NCI-H1092 (cell line): ENCODE measurements at regions not wholly inside any gene's neighbourhood (a gene's known extent, or its start where the extent isn't known, plus 50 kb on each side); places are given as distances from the start of the nearest gene placed in this dataset.
"Not testable (repeated sequence)": the region's sequence is repeated elsewhere in the genome, so short reads cannot be mapped to it uniquely, and the experiment has no call there.

ENCODE experiments used
- DNase-seq: peaks from one replicate; lab custom pipeline; 2025; lab: John Stamatoyannopoulos, UW

DNA sequence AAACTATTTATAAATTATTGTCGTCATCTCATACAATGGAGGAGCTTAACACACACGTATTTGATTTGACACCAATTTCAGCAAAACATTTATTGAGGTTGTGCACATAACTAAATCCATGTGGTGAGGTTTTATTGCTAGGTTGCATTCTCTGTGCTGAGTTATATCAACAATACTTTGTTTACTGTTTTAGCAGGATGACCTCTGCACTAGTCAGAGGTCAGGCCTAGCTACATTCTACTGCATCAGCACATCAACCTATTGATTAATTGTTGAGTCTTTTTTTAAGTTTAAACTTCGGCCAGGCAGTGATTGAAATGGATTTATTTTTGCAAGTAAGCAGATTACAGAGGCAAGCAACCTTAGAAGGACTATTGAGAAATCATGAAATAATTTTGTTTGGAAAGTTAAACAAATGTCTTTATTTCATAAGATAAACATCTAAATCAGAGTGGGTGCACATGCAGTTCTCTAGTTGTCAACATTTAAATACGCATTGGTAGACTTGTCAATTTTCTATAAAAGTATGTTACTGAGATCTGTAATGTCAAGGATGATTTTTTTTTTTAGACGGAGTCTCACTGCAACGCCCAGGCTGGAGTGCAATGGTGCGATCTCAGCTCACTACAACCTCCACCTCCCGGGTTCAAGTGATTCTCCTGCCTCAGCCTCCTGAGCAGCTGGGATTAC lies 75.2 kb upstream of the CD28 start:
- DNase-seq, result no peak

DNA sequence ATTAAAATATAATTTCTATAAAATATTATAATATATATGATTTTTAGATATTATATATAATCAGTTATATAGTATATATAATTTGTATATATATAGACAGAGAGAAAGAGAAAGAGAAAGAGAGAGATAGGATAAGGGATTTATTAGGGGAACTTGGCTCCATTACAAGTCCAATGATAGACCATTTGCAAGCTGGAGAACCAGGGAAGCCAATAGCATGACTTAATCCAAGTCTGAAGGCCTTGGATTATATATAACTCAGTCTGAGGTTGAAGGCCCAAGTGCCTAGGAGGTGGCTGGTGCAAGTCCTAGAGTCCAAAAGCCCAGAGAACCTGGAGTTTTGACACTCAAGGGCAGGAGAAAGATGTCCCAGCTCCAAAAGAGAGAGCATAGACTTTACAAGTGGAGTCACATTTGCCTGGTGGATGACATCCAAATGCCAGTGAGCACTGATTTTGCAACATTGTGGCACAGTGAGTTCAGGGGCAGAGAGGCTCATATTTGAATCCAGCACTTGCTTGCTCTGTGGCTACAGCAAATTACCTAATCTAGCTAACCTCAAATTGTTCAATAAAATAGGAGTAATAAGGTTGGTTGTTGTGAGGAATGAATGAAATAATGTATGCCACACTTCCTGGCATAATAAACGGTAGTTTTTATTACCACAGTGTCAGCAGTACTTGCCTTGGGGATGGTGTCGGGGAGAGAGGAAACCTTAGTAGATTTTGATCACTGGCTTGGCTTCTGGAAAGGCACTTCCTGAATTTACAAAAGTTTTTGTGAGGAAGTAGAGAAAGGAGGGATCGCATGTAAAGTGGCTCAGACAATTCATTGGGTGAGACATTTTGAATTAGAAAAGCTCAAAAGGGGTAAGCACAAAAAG lies 69.6 kb upstream of the CD28 start:
- no peak for DNase-seq

DNA sequence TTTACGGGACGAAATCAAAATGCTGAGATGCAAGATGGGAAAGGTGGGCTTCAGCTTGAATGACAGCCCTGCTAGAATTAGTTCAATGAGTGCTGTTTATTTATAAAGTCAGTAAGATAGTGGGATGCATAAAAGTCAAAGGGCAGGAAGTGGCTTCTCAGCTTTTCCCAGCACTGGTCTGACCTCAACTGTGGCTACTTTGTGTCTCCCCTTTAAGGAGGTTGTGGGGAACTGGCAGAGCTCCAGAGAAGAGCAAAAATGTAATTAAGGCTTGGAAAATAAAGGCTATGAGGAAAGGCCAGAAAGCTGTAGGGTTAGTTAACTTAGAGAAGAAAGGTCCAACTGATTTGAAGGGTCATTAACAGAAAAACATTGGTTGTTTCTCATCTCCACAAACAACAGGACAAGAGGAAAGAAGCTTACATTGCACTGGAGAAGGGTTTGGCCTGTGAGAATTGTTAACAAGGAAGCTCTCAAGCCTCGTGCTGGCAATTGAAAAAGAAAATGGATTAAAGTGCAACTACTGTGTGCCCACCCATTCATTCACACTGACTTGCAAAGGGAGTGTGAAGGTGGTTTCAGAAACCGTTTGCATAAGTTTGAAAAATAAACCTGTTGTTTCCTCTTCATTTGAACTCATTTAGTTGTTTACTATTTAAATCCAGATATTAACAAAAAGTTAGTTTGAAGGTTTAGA lies 68.8 kb upstream of the CD28 start:
- DNase-seq, result no peak

DNA sequence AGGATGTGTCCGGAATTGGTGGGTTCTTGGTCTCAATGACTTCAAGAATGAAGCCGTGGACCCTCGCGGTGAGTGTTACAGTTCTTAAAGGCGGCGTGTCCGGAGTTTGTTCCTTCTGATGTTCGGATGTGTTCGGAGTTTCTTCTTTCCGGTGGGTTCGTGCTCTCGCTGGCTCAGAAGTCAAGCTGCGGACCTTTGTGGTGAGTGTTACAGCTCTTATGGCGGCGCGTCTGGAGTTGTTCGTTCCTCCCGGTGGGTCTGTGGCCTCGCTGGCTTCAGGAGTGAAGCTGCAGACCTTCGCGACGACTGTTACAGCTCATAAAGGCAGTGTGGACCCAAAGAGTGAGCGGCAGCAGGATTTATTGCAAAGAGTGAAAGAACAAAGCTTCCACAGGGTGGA lies 64.6 kb upstream of the CD28 start:
- DNase-seq, result not testable (repeated sequence)

DNA sequence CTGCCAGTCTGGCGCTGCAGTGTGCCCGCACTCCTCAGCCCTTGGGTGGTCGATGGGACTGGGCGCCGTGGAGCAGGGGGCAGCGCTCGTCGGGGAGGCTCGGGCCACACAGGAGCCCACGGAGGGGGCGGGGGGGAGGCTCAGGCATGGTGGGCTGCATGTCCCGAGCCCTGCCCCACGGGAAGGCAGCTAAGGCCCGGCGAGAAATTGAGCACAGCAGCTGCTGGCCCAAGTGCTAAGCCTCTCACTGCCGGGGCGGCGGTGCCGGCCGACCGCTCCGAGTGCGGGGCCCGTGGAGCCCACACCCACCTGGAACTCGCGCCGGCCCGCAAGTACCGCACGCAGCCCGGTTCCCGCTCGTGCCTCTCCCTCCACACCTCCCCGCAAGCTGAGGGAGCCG lies 63.6 kb upstream of the CD28 start:
- not testable (repeated sequence) for DNase-seq

DNA sequence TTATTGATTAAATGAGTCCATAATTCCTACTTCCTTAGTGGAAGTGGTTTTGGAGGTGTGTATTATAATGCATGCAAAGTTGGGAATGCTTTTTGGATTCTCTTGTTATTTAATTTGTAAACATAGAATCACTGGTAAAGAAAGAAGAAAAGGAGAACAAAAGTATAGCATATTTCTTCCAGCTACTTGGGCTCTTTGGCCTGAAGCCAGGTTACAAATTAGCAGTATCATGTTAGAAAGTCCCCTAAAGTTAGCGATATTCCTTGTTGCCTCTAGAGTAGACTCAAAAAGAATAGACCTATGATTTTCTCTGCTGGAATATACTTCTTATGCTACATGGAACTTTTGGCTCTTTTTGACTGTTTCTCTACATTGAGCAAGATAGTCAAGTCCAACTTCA lies 60.6 kb upstream of the CD28 start:
- DNase-seq, result no peak

DNA sequence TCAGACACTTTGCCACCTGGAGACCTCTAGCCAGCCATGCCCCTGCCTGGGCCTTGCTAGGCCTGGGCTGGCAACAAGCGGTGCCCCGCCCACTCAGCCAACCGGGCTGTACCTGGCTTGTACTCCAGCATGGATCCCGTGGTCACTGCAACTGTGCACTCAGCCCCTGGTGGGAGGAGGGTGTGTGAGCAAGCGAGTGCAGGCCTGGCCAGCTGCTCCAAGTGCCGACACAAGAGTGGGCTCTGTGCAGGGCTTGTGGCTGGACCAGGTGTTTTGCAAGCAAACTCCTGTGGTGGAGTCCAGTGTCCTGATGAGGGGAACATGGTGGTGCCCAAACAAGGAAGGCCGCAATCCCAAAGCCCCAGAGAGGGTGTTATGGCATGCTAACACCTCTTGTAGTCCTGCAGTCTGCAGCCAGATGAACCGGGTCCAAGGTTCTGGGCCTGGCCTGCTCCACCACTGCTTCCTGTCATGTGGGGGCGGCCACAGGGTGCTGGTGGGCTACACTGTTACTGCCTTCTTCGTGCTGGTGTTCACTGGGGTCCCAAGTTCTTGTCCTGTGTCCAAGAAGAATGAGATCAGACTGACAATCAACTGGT lies 60.1 kb upstream of the CD28 start:
- DNase-seq, result no peak

DNA sequence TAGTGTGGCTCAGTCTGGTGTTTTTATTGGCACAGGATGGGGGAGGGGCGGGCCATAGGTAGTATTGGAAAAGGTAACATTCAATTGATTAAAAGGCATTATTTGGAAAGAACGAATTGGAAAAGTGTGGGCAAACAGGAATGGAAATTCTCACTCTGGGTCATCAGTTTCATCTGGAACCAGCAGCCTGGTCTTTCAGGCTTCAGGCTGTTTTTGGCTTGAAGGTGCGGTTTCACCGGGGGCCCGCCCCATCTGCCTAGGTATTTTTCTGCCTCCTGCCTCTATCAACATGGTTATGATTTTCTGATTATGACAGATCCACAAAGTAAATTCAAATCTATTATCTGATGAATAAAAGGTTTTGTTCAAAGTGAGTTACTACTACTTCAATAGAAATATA lies 59.5 kb upstream of the CD28 start:
- no peak for DNase-seq

DNA sequence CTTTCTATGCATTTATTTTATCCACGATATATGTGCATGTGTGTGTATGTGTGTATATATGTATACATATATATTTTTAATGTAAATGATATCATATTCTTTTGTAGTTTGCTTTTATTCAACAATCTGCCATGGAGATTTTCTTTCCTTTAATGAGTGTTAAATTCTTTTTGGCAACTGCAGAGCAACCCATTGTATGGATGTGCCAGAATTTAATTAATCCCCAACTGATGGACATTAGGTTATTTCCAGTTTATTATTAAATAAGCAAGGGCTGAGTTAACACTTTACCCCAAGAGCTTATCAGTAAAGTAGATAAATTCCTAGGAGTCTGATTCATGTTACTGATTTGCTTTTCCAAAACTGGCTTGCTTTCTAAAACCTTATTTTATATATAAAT lies 58.9 kb upstream of the CD28 start:
- DNase-seq, result no peak

DNA sequence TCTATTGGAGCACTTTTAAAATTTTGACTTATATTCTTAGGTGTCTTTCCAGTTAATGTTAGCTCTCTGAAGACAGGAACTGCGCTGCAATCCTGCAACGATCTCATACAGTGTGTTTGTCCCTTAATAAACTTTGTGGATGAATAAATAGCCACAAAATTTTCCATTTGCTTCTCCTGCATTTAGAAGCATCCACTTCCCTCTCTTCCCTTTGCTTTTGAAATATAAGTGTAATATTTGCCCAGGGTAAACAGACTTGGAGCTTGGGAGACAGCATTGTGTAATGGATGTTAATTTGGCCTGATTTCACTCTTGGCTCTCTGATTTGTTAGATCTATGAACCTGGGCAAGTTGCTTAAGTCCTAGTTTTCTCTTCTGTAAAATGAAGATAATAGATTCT lies 58.2 kb upstream of the CD28 start:
- no peak for DNase-seq

DNA sequence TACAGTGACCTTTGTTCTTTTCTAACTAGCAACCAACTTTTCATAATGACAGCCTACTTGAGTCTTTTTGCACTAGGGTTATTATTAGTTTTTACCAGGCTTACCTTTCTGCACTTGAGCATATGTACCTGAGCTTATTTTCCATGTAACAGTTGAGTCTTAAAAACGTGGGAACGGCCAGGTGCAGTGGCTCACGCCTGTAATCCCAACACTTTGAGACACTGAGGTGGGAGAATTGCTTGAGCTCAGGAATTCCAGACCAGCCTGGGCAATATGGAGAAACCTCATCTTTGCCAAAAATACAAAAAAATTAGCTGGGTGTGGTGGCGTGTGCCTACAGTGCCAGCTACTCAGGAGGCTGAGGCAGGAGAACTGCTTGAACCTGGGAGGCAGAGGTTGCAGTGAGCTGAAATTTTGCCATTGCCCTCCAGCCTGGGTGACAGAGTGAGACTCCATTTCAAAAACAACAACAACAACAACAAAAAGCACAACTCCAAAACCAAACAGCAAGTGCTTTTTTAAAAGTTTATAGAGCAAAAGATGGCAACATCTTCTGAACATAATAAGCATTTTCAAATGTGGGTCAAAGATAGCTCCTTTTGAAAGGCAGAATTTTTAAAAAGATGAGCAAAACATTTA lies 57.1 kb upstream of the CD28 start:
- DNase-seq, result no peak

DNA sequence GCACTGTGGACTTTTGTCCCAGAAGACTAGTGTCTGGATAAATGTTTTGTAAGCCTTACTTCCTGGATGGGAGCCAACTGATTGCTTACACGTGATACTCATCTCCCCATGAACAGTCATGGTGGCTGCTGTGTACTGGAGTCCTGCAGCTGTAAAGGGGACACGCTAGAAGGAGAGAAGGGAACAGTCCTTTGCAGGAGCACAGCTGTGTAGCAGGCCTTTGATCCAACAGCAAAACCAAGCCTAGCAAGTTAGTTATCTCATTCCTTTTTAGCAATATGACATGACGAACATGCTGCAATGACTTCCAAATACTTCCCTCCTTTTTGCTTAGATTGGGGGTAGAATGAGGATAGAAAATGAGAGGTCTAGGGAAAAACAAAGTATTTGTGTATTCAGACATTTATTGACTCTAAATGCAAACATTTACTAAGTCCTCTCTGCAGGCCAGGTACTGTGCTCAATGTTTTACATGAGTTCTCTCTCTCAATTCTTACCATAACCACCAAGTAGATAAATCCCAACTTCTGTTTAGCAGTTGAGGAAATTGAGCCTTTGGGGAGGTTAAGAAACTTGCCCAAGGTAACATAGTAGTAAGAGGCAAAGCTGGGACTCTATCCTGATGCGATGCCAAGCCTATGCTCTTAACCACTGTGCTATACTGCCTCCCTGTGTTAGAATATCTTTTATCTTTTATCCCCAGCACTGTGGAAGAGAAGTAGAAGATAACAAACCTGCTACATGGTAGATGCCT lies 55.4 kb upstream of the CD28 start:
- peak; percentile 35 for DNase-seq

DNA sequence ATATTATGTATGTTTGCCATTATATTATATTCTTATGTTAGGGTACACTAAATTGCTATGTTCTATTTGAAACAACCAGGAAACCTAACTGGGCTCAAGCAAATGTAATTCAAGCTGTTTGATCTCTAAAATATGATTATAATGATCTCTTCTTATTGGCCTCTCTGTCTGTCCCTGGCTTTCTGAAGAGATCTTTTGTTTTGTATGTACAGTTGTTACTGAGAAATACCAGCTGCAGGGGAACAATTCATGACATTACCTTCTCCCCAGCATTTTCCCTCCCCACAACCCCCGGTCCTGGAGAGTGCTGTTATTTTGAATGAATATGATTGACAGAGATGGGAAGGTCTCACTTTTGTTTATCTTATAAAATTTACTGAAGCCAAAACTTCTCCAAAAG lies 54.8 kb upstream of the CD28 start:
- DNase-seq, result no peak

DNA sequence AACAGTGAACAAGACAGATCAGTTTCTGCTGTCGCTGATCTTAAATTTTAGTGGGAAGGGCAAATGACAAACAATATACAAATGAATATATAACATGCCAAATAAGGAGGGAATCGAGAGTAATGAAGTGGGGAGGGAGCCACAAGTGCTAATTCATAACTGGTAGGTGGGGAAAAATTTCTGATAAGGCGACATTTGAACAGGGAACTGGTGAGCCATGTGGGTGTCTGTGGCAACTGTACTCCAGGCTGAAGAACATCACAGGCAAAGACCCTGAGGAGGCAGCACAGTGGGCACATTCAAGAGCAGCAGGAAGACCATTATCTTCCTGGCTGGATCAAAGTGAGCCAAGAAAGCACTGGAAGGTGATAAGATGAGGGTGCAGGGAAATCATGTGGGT lies 51.6 kb upstream of the CD28 start:
- DNase-seq, result no peak

DNA sequence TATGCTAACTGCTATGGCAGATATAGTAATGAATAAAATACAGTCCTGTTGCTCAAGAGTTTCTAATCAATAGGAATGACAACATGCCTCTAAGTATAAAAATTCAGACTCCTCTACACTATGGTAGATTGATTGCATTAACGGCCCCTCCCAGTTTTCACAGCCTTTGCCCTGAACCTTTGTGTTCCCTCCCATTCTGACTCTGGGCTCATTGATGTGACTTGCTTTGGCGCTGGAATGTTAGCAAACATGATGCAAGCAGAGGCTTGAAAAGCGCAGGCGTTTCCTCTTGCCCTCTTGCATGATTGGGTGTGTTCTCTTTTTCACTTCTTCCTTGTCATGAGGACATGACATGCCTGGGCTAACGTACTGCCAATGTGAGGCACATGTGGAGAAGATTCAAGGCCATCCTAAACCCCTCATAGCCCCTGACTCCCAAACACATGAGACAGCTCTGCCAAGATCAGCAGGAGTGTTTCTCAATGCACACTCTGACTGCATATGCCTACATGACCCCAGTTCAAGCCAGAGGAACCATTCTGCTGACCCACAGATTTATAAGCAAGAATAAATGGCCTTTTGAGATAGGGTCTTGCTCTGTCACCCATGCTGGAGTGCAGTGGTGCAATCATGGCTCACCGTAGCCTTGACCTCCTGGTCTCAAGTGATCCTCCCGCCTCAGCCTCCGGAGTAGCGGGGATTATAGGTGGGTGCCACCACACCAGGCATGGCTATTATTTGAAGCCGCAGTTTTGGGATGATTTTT lies 49.7 kb upstream of the CD28 start:
- DNase-seq, result no peak
